Lower leg skin (tissue), 3 donors: ENCODE measurements at regions not wholly inside any gene's neighbourhood (a gene's known extent, or its start where the extent isn't known, plus 50 kb on each side); places are given as distances from the start of the nearest gene placed in this dataset.

Source experiments
- POLR2A ChIP-seq, 2 donors: fragments of 450-650 bp; IDR thresholded peaks; one replicate each; pipeline ENCODE4 v1.6.1; 2016 to 2017; ENCODE audit warnings: antibody characterized with exemption in 2 of 2, mild to moderate bottlenecking in 1 of 2, moderate library complexity in 1 of 2
- TF ChIP-seq, protein P1 (sequence below), 3 donors: fragments of 450-650 bp; IDR thresholded peaks; one replicate each; pipeline ENCODE4 v1.5.1; 2016; ENCODE audit warnings: antibody characterized with exemption in 3 of 3, mild to moderate bottlenecking in 3 of 3, moderate library complexity in 2 of 3

DNA sequence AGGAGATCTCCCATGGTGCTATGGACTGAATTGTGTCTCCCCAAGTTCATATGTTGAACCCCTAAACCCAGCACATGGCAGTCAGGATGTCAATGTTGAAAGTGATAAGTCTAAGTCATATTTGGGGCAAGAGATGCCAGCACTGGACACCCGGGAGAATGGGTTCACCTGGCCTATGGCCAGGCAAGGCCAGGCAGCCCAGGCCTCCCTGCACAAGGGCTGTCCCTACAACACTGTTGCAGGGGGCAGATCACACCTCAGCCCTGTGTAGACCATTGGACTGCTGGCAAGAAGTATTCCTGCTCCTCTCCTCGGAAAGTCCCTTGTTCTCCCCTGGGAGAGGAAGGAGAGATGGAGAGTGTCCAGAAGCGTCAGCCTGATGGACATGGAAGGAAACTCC is 240.5 kb downstream of the GADD45G start:
- TF ChIP-seq, protein P1, sequence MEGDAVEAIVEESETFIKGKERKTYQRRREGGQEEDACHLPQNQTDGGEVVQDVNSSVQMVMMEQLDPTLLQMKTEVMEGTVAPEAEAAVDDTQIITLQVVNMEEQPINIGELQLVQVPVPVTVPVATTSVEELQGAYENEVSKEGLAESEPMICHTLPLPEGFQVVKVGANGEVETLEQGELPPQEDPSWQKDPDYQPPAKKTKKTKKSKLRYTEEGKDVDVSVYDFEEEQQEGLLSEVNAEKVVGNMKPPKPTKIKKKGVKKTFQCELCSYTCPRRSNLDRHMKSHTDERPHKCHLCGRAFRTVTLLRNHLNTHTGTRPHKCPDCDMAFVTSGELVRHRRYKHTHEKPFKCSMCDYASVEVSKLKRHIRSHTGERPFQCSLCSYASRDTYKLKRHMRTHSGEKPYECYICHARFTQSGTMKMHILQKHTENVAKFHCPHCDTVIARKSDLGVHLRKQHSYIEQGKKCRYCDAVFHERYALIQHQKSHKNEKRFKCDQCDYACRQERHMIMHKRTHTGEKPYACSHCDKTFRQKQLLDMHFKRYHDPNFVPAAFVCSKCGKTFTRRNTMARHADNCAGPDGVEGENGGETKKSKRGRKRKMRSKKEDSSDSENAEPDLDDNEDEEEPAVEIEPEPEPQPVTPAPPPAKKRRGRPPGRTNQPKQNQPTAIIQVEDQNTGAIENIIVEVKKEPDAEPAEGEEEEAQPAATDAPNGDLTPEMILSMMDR (IDR thresholded peaks at IDR 0.05), result no peak
- no peak for TF ChIP-seq POLR2A (IDR thresholded peaks at IDR 0.05)
